ENCODE measurements at regions not wholly inside any gene's neighbourhood (a gene's known extent, or its start where the extent isn't known, plus 50 kb on each side); places are given as distances from the start of the nearest gene placed in this dataset.
"Not testable (repeated sequence)": the region's sequence is repeated elsewhere in the genome, so short reads cannot be mapped to it uniquely, and the experiment has no call there.

GRCh38 chr11:31953803-31954327 lies 137.0 kb upstream of the RCN1 start:
- Histone ChIP-seq H3K4me2 (ENCODE audit: low read length) (no peak overlapping the region), H3K9me2 (ENCODE audit: low read depth, low read length) (no peaks in the 10 kb centered on the region), H3K9ac (ENCODE audit: low read length) (no peak overlapping the region), H3K27ac (ENCODE audit: low read depth, low read length, poor library complexity, severe bottlenecking) (no peak overlapping the region), H3K4me1 (ENCODE audit: insufficient read depth, low read length, severe bottlenecking) (no peaks in the 10 kb centered on the region), H2AFZ (ENCODE audit: low read length) (no peak overlapping the region), H3K36me3 (ENCODE audit: insufficient read depth, low read length) (no peaks in the 10 kb centered on the region), H3K9me3 (ENCODE audit: low read length) (no peaks in the 10 kb centered on the region), H3K27me3 (ENCODE audit: insufficient read depth, low read length) (no peaks in the 10 kb centered on the region), H3K79me2 (ENCODE audit: insufficient read depth, low read length) (no peaks in the 10 kb centered on the region), H3F3A (ENCODE audit: insufficient read depth, low read length) (no peaks in the 10 kb centered on the region), H4K20me1 (ENCODE audit: insufficient read depth, low read length) (no peaks in the 10 kb centered on the region), H3K4me3 (ENCODE audit: low read depth, low read length, poor library complexity, severe bottlenecking) (no peak overlapping the region)
- TF ChIP-seq EZH2 (IDR thresholded peaks at IDR 0.05; ENCODE audit: borderline replicate concordance, low read length), result no peak
- TF ChIP-seq CTCF (IDR thresholded peaks at IDR 0.05; ENCODE audit: low read length), result no peak

GRCh38 chr11:31949733-31950200 lies 138.6 kb upstream of the PAX6 start:
- H3K4me3 ChIP-seq (ENCODE audit: low read depth, low read length, poor library complexity, severe bottlenecking); H3K27me3 ChIP-seq (ENCODE audit: insufficient read depth, low read length); H3K4me2 ChIP-seq (ENCODE audit: low read length); H4K20me1 ChIP-seq (ENCODE audit: insufficient read depth, low read length); H3K79me2 ChIP-seq (ENCODE audit: insufficient read depth, low read length); H3K4me1 ChIP-seq (ENCODE audit: insufficient read depth, low read length, severe bottlenecking); H3K9me3 ChIP-seq (ENCODE audit: low read length); H3K27ac ChIP-seq (ENCODE audit: low read depth, low read length, poor library complexity, severe bottlenecking); H3F3A ChIP-seq (ENCODE audit: insufficient read depth, low read length); H3K36me3 ChIP-seq (ENCODE audit: insufficient read depth, low read length); H3K9ac ChIP-seq (ENCODE audit: low read length); H3K9me2 ChIP-seq (ENCODE audit: low read depth, low read length); H2AFZ ChIP-seq (ENCODE audit: low read length): not testable (repeated sequence)

GRCh38 chr11:31947051-31947450 lies 135.9 kb upstream of the PAX6 start:
- no peaks in the 10 kb centered on the region for H3K36me3 ChIP-seq (ENCODE audit: insufficient read depth, low read length)
- H3K4me3 ChIP-seq (ENCODE audit: low read depth, low read length, poor library complexity, severe bottlenecking), result no peak overlapping the region
- H3F3A ChIP-seq (ENCODE audit: insufficient read depth, low read length), result no peaks in the 10 kb centered on the region
- H3K27ac ChIP-seq (ENCODE audit: low read depth, low read length, poor library complexity, severe bottlenecking), result no peak overlapping the region
- no peaks in the 10 kb centered on the region for H3K27me3 ChIP-seq (ENCODE audit: insufficient read depth, low read length)
- no peak overlapping the region for H3K4me2 ChIP-seq (ENCODE audit: low read length)
- no peaks in the 10 kb centered on the region for H3K9me2 ChIP-seq (ENCODE audit: low read depth, low read length)
- no peaks in the 10 kb centered on the region for H4K20me1 ChIP-seq (ENCODE audit: insufficient read depth, low read length)
- H3K79me2 ChIP-seq (ENCODE audit: insufficient read depth, low read length), result no peaks in the 10 kb centered on the region
- H3K9me3 ChIP-seq (ENCODE audit: low read length), result no peaks in the 10 kb centered on the region
- no peak for TF ChIP-seq CTCF (IDR thresholded peaks at IDR 0.05; ENCODE audit: low read length)
- no peak for TF ChIP-seq EZH2 (IDR thresholded peaks at IDR 0.05; ENCODE audit: borderline replicate concordance, low read length)
- no peak overlapping the region for H3K9ac ChIP-seq (ENCODE audit: low read length)
- H3K4me1 ChIP-seq (ENCODE audit: insufficient read depth, low read length, severe bottlenecking), result no peaks in the 10 kb centered on the region
- H2AFZ ChIP-seq (ENCODE audit: low read length), result no peak overlapping the region

- TF ChIP-seq CTCF (IDR thresholded peaks at IDR 0.05; ENCODE audit: low read length), result no peak
- no peak for TF ChIP-seq EZH2 (IDR thresholded peaks at IDR 0.05; ENCODE audit: borderline replicate concordance, low read length)
- H3K27ac ChIP-seq (ENCODE audit: low read depth, low read length, poor library complexity, severe bottlenecking), result no peak overlapping the region
Measured at GRCh38 chr11:31943056-31943780, 132.1 kb upstream of the PAX6 start.

More at GRCh38 chr11:31943056-31943780, 132.1 kb upstream of the PAX6 start:
- no peaks in the 10 kb centered on the region for H3K36me3 ChIP-seq (ENCODE audit: insufficient read depth, low read length)
- H4K20me1 ChIP-seq (ENCODE audit: insufficient read depth, low read length), result no peaks in the 10 kb centered on the region
- no peaks in the 10 kb centered on the region for H3K27me3 ChIP-seq (ENCODE audit: insufficient read depth, low read length)
- no peaks in the 10 kb centered on the region for H3F3A ChIP-seq (ENCODE audit: insufficient read depth, low read length)
- no peak overlapping the region for H3K9ac ChIP-seq (ENCODE audit: low read length)
- H2AFZ ChIP-seq (ENCODE audit: low read length), result no peak overlapping the region
- no peak overlapping the region for H3K4me2 ChIP-seq (ENCODE audit: low read length)
- no peaks in the 10 kb centered on the region for H3K79me2 ChIP-seq (ENCODE audit: insufficient read depth, low read length)
- H3K4me1 ChIP-seq (ENCODE audit: insufficient read depth, low read length, severe bottlenecking), result no peaks in the 10 kb centered on the region
- H3K9me3 ChIP-seq (ENCODE audit: low read length), result no peaks in the 10 kb centered on the region
- H3K9me2 ChIP-seq (ENCODE audit: low read depth, low read length), result no peaks in the 10 kb centered on the region
- no peak overlapping the region for H3K4me3 ChIP-seq (ENCODE audit: low read depth, low read length, poor library complexity, severe bottlenecking)

Data from OCI-LY1 (cell line).